ENCODE measurements at regions not wholly inside any gene's neighbourhood (a gene's known extent, or its start where the extent isn't known, plus 50 kb on each side); places are given as distances from the start of the nearest gene placed in this dataset.
"Not testable (repeated sequence)": the region's sequence is repeated elsewhere in the genome, so short reads cannot be mapped to it uniquely, and the experiment has no call there.

- DNase-seq (no peak), ATAC-seq (ENCODE audit: poor library complexity) (peak; percentile 19)
- intact Hi-C loops (cut with DNase I) = no loop called here
These were observed 113.5 kb downstream of the XCL2 start for GRCh38 chr1:168430321-168430720.

- peak; percentile 59 for DNase-seq
- peak; percentile 82 for ATAC-seq (ENCODE audit: poor library complexity)
- intact Hi-C loops (cut with DNase I) = no loop called here
These were observed 115.6 kb downstream of the XCL2 start for GRCh38 chr1:168428063-168428731.

GRCh38 chr1:168427051-168427450 is 116.7 kb downstream of the XCL2 start:
- intact Hi-C loops (cut with DNase I) = no loop called here
- ATAC-seq (ENCODE audit: poor library complexity) (no peak), DNase-seq (no peak)

GRCh38 chr1:168424281-168424680 is 119.5 kb downstream of the XCL2 start:
- DNase-seq (no peak), ATAC-seq (ENCODE audit: poor library complexity) (no peak)
- intact Hi-C loops (cut with DNase I) = no loop called here

- peak; percentile 59 for ATAC-seq (ENCODE audit: poor library complexity)
- DNase-seq = no peak
- intact Hi-C loops (cut with DNase I) = no loop called here
These were observed 121.5 kb downstream of the XCL2 start for GRCh38 chr1:168422203-168422847.

GRCh38 chr1:168421399-168422004 is 122.3 kb downstream of the XCL2 start:
- intact Hi-C loops (cut with DNase I) = no loop called here
- no peak for ATAC-seq (ENCODE audit: poor library complexity)
- no peak for DNase-seq

- no peak for DNase-seq
- intact Hi-C loops (cut with DNase I) = no loop called here
- no peak for ATAC-seq (ENCODE audit: poor library complexity)
These were observed 123.6 kb downstream of the XCL2 start for GRCh38 chr1:168420177-168420576.

GRCh38 chr1:168419736-168420135 is 124.1 kb downstream of the XCL2 start:
- DNase-seq (no peak), ATAC-seq (ENCODE audit: poor library complexity) (no peak)
- intact Hi-C loops (cut with DNase I) = no loop called here

GRCh38 chr1:168416220-168416619 is 127.6 kb downstream of the XCL2 start:
- no peak for ATAC-seq (ENCODE audit: poor library complexity)
- intact Hi-C loops (cut with DNase I) = no loop called here
- no peak for DNase-seq

- DNase-seq (no peak), ATAC-seq (ENCODE audit: poor library complexity) (peak; percentile 85)
- intact Hi-C loops (cut with DNase I) = no loop called here
These were observed 128.9 kb downstream of the XCL2 start for GRCh38 chr1:168414914-168415313.

GRCh38 chr1:168410464-168410863 is 129.8 kb downstream of the TBX19 start:
- intact Hi-C loops (cut with DNase I) = no loop called here
- DNase-seq (no peak), ATAC-seq (ENCODE audit: poor library complexity) (no peak)

- intact Hi-C loops (cut with DNase I) = no loop called here
- ATAC-seq (ENCODE audit: poor library complexity) = no peak
These were observed 128.2 kb downstream of the TBX19 start for GRCh38 chr1:168408884-168409283.

GRCh38 chr1:168408539-168408865 is 127.8 kb downstream of the TBX19 start:
- DNase-seq (no peak), ATAC-seq (ENCODE audit: poor library complexity) (no peak)
- intact Hi-C loops (cut with DNase I) = no loop called here

More at GRCh38 chr1:168408884-168409283, 128.2 kb downstream of the TBX19 start:
- DNase-seq = no peak

GRCh38 chr1:168407832-168408538 is 127.3 kb downstream of the TBX19 start:
- no peak for DNase-seq
- intact Hi-C loops (cut with DNase I) = no loop called here
- ATAC-seq (ENCODE audit: poor library complexity) = no peak

GRCh38 chr1:168405906-168406549 is 125.4 kb downstream of the TBX19 start:
- ATAC-seq (ENCODE audit: poor library complexity) (no peak), DNase-seq (no peak)
- intact Hi-C loops (cut with DNase I) = no loop called here

GRCh38 chr1:168403140-168403539 is 122.5 kb downstream of the TBX19 start:
- intact Hi-C loops (cut with DNase I) = no loop called here
- DNase-seq (no peak), ATAC-seq (ENCODE audit: poor library complexity) (no peak)

GRCh38 chr1:168402466-168402865 is 121.8 kb downstream of the TBX19 start:
- DNase-seq; intact Hi-C loops (cut with DNase I); ATAC-seq (ENCODE audit: poor library complexity): not testable (repeated sequence)

- ATAC-seq (ENCODE audit: poor library complexity) (no peak), DNase-seq (no peak)
- intact Hi-C loops (cut with DNase I) = no loop called here
These were observed 120.7 kb downstream of the TBX19 start for GRCh38 chr1:168401341-168401740.

- no peak for DNase-seq
- intact Hi-C loops (cut with DNase I) = no loop called here
- ATAC-seq (ENCODE audit: poor library complexity) = no peak
These were observed 119.5 kb downstream of the TBX19 start for GRCh38 chr1:168400139-168400538.
